GM23248 (cell line): ENCODE measurements at regions not wholly inside any gene's neighbourhood (a gene's known extent, or its start where the extent isn't known, plus 50 kb on each side); places are given as distances from the start of the nearest gene placed in this dataset.
"Not testable (repeated sequence)": the region's sequence is repeated elsewhere in the genome, so short reads cannot be mapped to it uniquely, and the experiment has no call there.

Source experiments
- DNase-seq: peaks from one replicate; pipeline ENCODE4 v3.0.0-alpha.2; 2015
- H2AFZ ChIP-seq: fragments of 200-600 bp; sonication (generic); 2 replicates; pipeline ENCODE4 v1.6.1; 2016; ENCODE audit warnings: antibody characterized with exemption
- H3F3A ChIP-seq: fragments of 200-600 bp; sonication (generic); 2 replicates; pipeline ENCODE4 v1.6.1; 2016; ENCODE audit warnings: mild to moderate bottlenecking, antibody characterized with exemption, mixed run types; ENCODE audit not compliant: insufficient read depth
- H3K27ac ChIP-seq: fragments of 200-600 bp; sonication (generic); 2 replicates; pipeline ENCODE4 v1.5.1; 2016; ENCODE audit warnings: mild to moderate bottlenecking
- H3K27me3 ChIP-seq: fragments of 200-600 bp; sonication (generic); replicated peaks from 2 replicates; pipeline ENCODE4 v1.6.1; 2016; ENCODE audit warnings: mild to moderate bottlenecking; ENCODE audit not compliant: insufficient read depth
- H3K36me3 ChIP-seq: fragments of 200-600 bp; sonication (generic); 2 replicates; pipeline ENCODE4 v1.6.1; 2016; ENCODE audit warnings: low read depth, mild to moderate bottlenecking
- H3K4me1 ChIP-seq: fragments of 200-600 bp; sonication (generic); 2 replicates; pipeline ENCODE4 v1.6.1; 2016; ENCODE audit warnings: mild to moderate bottlenecking; ENCODE audit not compliant: insufficient read depth
- H3K4me2 ChIP-seq: fragments of 200-600 bp; sonication (generic); one replicate; pipeline ENCODE4 v1.6.1; 2016; ENCODE audit warnings: mild to moderate bottlenecking; ENCODE audit not compliant: unreplicated experiment
- H3K4me3 ChIP-seq: fragments of 200-600 bp; sonication (generic); 2 replicates; pipeline ENCODE4 v1.5.1; 2016; ENCODE audit warnings: mild to moderate bottlenecking
- H3K79me2 ChIP-seq: fragments of 200-600 bp; sonication (generic); 2 replicates; pipeline ENCODE4 v1.6.1; 2016; ENCODE audit warnings: mild to moderate bottlenecking; ENCODE audit not compliant: insufficient read depth
- H3K9ac ChIP-seq: fragments of 200-600 bp; sonication (generic); 2 replicates; pipeline ENCODE4 v1.6.1; 2016; ENCODE audit warnings: mild to moderate bottlenecking
- H3K9me2 ChIP-seq: fragments of 200-600 bp; sonication (generic); 2 replicates; pipeline ENCODE4 v1.6.1; 2016; ENCODE audit warnings: mixed run types, mild to moderate bottlenecking, moderate library complexity; ENCODE audit not compliant: insufficient read depth
- H3K9me3 ChIP-seq: fragments of 200-600 bp; sonication (generic); one replicate; pipeline ENCODE4 v1.6.1; 2017; ENCODE audit warnings: low read depth
- H4K20me1 ChIP-seq: fragments of 200-600 bp; sonication (generic); 2 replicates; pipeline ENCODE4 v1.6.0; 2016; ENCODE audit not compliant: insufficient read depth
- EZH2 ChIP-seq: fragments of 200-600 bp; sonication (generic); IDR thresholded peaks from 2 replicates; pipeline ENCODE4 v1.6.1; 2018; ENCODE audit warnings: antibody characterized with exemption, mild to moderate bottlenecking; ENCODE audit not compliant: insufficient read depth, poor library complexity, severe bottlenecking
- EZH2phosphoT487 ChIP-seq: fragments of 200-600 bp; sonication (generic); IDR thresholded peaks from 2 replicates; pipeline ENCODE4 v1.6.1; 2018; ENCODE audit warnings: antibody characterized with exemption, moderate library complexity, mild to moderate bottlenecking, low read depth; ENCODE audit not compliant: insufficient read depth
- WGBS, 2 experiments: methylation state at CpG; one replicate each; pipeline ENCODE4 v1.1.6; 2015 to 2017; ENCODE audit warnings: low lambda C conversion rate in 2 of 2, low coverage in 1 of 2; ENCODE audit errors: missing lambda C conversion rate in 2 of 2; 5-methylcytosine and 5-hydroxymethylcytosine counted together
- in situ Hi-C: fragments of 300-500 bp; cut with MboI; formaldehyde crosslinking; loops from 2 replicates; pipeline ENCODE4 v1.15.0; 2020

GRCh38 chr9:85439791-85440190, 302.0 kb downstream of the AGTPBP1 start:
- DNase-seq, result no peak
- Histone ChIP-seq H3K27me3 (no peaks in the 10 kb centered on the region), H3K27ac (no peak overlapping the region), H3K4me1 (no peaks in the 10 kb centered on the region), H3K4me3 (no peak overlapping the region), H4K20me1 (no peaks in the 10 kb centered on the region), H3K79me2 (no peaks in the 10 kb centered on the region), H3K36me3 (no peaks in the 10 kb centered on the region), H3K9me3 (no peaks in the 10 kb centered on the region), H3F3A (no peaks in the 10 kb centered on the region), H3K9ac (no peak overlapping the region), H3K9me2 (no peaks in the 10 kb centered on the region), H2AFZ (no peak overlapping the region), H3K4me2 (no peak overlapping the region)
- no peak for TF ChIP-seq EZH2
- TF ChIP-seq EZH2phosphoT487, result no peak
- in situ Hi-C loops, result no loop called here
- WGBS, 2 experiments, result 30 to 39% methylated on average over 7 of the region's 7 CpGs

- H4K20me1 ChIP-seq, H3K36me3 ChIP-seq, H2AFZ ChIP-seq, H3K4me1 ChIP-seq, H3K4me2 ChIP-seq, DNase-seq, H3K4me3 ChIP-seq, H3K9ac ChIP-seq, H3K79me2 ChIP-seq, H3F3A ChIP-seq, H3K27me3 ChIP-seq, H3K9me3 ChIP-seq, H3K27ac ChIP-seq, in situ Hi-C loops, H3K9me2 ChIP-seq: not testable (repeated sequence)
- WGBS, 2 experiments, result 69 to 71% methylated on average over 2 of the region's 2 CpGs
Measured at GRCh38 chr9:85433956-85434355, 307.8 kb downstream of the AGTPBP1 start.

GRCh38 chr9:85433551-85433950, 308.2 kb downstream of the AGTPBP1 start:
- H3K36me3 ChIP-seq, H3K9me2 ChIP-seq, H3K79me2 ChIP-seq, H3K27ac ChIP-seq, H3K9ac ChIP-seq, H3F3A ChIP-seq, H3K4me2 ChIP-seq, H3K27me3 ChIP-seq, H3K4me3 ChIP-seq, in situ Hi-C loops, H3K9me3 ChIP-seq, H4K20me1 ChIP-seq, H3K4me1 ChIP-seq, H2AFZ ChIP-seq, DNase-seq: not testable (repeated sequence)
- 80 to 89% methylated on average over 3 of the region's 3 CpGs for WGBS, 2 experiments

GRCh38 chr9:85433046-85433445, 308.7 kb downstream of the AGTPBP1 start:
- TF ChIP-seq EZH2, result no peak
- TF ChIP-seq EZH2phosphoT487, result no peak
- no peaks in the 10 kb centered on the region; the same call in 1 of the 2 replicates for H3F3A ChIP-seq
- WGBS, 2 experiments, result 70 to 73% methylated on average over 8 of the region's 8 CpGs
- H3K9ac ChIP-seq, result no peak overlapping the region
- peaks cover 5% of the 10 kb centered on the region; the same call in 1 of the 2 replicates for H3K4me1 ChIP-seq
- no peak overlapping the region for H2AFZ ChIP-seq
- H3K36me3 ChIP-seq, result no peaks in the 10 kb centered on the region
- no peaks in the 10 kb centered on the region for H3K9me2 ChIP-seq
- H3K27ac ChIP-seq, result no peak overlapping the region
- in situ Hi-C loops, result no loop called here
- no peaks in the 10 kb centered on the region for H3K27me3 ChIP-seq
- H3K4me2 ChIP-seq, result no peak overlapping the region
- H3K4me3 ChIP-seq, result no peak overlapping the region
- H3K79me2 ChIP-seq, result no peaks in the 10 kb centered on the region
- DNase-seq, result no peak
- no peaks in the 10 kb centered on the region for H4K20me1 ChIP-seq
- no peaks in the 10 kb centered on the region for H3K9me3 ChIP-seq

GRCh38 chr9:85432599-85432998, 309.2 kb downstream of the AGTPBP1 start:
- no peaks in the 10 kb centered on the region for H4K20me1 ChIP-seq
- H3K36me3 ChIP-seq, result no peaks in the 10 kb centered on the region
- H3K27me3 ChIP-seq, result 0 out of 2 replicates have a peak, but pooled peaks cover under 1% of the 10 kb centered on the region
- H3K9ac ChIP-seq, result no peak overlapping the region
- H3F3A ChIP-seq, result no peaks in the 10 kb centered on the region; the same call in 1 of the 2 replicates
- no peak for DNase-seq
- H3K4me2 ChIP-seq, result no peak overlapping the region
- H3K79me2 ChIP-seq, result no peaks in the 10 kb centered on the region
- TF ChIP-seq EZH2phosphoT487 (no peak), EZH2 (no peak)
- no peak overlapping the region for H2AFZ ChIP-seq
- no peak overlapping the region for H3K27ac ChIP-seq
- H3K4me3 ChIP-seq, result no peak overlapping the region
- in situ Hi-C loops, result no loop called here
- H3K9me3 ChIP-seq, result no peaks in the 10 kb centered on the region
- peaks cover 5% of the 10 kb centered on the region; the same call in 1 of the 2 replicates for H3K4me1 ChIP-seq
- H3K9me2 ChIP-seq, result no peaks in the 10 kb centered on the region
- WGBS, 2 experiments, result 48 to 51% methylated on average over 3 of the region's 3 CpGs
